ENCODE measurements at regions not wholly inside any gene's neighbourhood (a gene's known extent, or its start where the extent isn't known, plus 50 kb on each side); places are given as distances from the start of the nearest gene placed in this dataset.

DNA sequence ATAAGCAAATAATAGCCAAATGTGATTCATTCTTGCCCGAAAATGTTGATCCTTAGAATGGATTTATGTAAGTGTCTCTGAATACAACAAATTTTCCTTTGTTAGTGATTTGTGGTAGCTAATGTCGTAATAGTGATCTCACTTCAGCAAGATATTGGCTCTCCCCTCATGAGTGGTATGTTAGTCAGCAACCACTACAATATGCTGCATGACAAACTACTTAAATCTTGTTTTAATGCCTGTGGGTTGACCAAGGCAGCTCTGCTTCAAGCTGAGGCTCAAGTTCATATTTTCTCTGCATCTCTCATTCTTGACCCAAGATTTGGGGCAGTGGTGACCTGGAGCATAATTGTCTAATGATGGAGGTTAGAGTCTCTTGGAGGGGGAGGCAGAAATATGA, 49.8 kb upstream of the GALNT15 start:
- no CpG with 5 or more reads among the region's 2 CpGs for WGBS, 2 experiments (ENCODE audit: extremely low coverage in 2 of 2, insufficient read length in 1 of 2)
- Histone ChIP-seq H3K27me3 (ENCODE audit: control insufficient read depth, insufficient read depth, low read length) (no peaks in the 10 kb centered on the region), H2BK15ac (ENCODE audit: low read depth, low read length) (peak overlapping the region; percentile 89; the same call in 1 of the 3 replicates), H3K4ac (ENCODE audit: low read depth, low read length) (peak overlapping the region; percentile 94), H2BK120ac (ENCODE audit: low read depth, low read length) (peak overlapping the region; percentile 95), H3K27ac (ENCODE audit: insufficient read depth, low read length) (peak overlapping the region; percentile 97), H2AK9ac (replicated peaks; ENCODE audit: low read depth, low read length, poor library complexity) (peak overlapping the region; percentile 60), H4K91ac (ENCODE audit: insufficient read depth, low read depth, low read length) (peak overlapping the region; percentile 95), H3K23ac (ENCODE audit: low read depth, low read length) (peak overlapping the region; percentile 69; the same call in 1 of the 2 replicates), H3K4me3 (ENCODE audit: insufficient read depth, low read depth, low read length) (no peak overlapping the region), H3K4me2 (ENCODE audit: low read depth, low read length) (no peak overlapping the region), H2BK5ac (ENCODE audit: low read depth, low read length, poor library complexity, severe bottlenecking) (peak overlapping the region; percentile 100), H3K9me3 (ENCODE audit: control insufficient read depth, insufficient read depth, low read length) (peaks cover 3% of the 10 kb centered on the region; the same call in 1 of the 2 replicates), H3K36me3 (ENCODE audit: control insufficient read depth, insufficient read depth, low read length) (no peaks in the 10 kb centered on the region), H3K9ac (ENCODE audit: low read depth, low read length) (no peak overlapping the region), H3K9me1 (ENCODE audit: insufficient read depth, low read length) (peaks cover 24% of the 10 kb centered on the region), H3K79me1 (ENCODE audit: low read depth in 1 of 2, low read length in 2 of 2) (no peaks in the 10 kb centered on the region), H4K20me1 (ENCODE audit: insufficient read depth, low read length) (no peaks in the 10 kb centered on the region), H2BK20ac (ENCODE audit: low read depth, low read length) (peak overlapping the region; percentile 99), H2AFZ (replicated peaks; ENCODE audit: low read length, poor library complexity) (no peak overlapping the region), H4K5ac (ENCODE audit: low read depth, low read length) (peak overlapping the region; percentile 96), H3K4me1 (ENCODE audit: control insufficient read depth, insufficient read depth, low read length) (peaks cover 35% of the 10 kb centered on the region), H3K56ac (ENCODE audit: extremely low read depth, insufficient read depth, low read length) (peak overlapping the region; percentile 91), H3K18ac (ENCODE audit: low read depth, low read length) (peak overlapping the region; percentile 96), H4K8ac (ENCODE audit: low read depth in 2 of 2, low read length in 2 of 2) (peak overlapping the region in 1 of 2 experiments; percentile 89; a peak in 2 of 4 replicates), H2AK5ac (ENCODE audit: low read depth, low read length) (peak overlapping the region; percentile 95), H3K14ac (replicated peaks; ENCODE audit: low read depth, low read length) (peak overlapping the region; percentile 77)
- intact Hi-C loops (cut with micrococcal nuclease) (loop anchor here (1.0 to 2.0 kb wide), 4 partner anchors 21 to 64 kb away; partner anchors contain the start of gene GALNT15), dilution Hi-C loops (cut with HindIII; ENCODE audit: low sequenced_read_pairs, unreplicated experiment) (no loop called here), in situ Hi-C loops (cut with MboI; ENCODE audit: low sequenced_read_pairs) (no loop called here)
- ATAC-seq (ENCODE audit: low read depth) (peak; percentile 87), DNase-seq (peak; percentile 100)
- BruUV-seq (replicated peaks), result no TSS peak
- ChIA-PET CTCF (interaction anchor here (0.6 to 1.4 kb wide), 4 partner anchors 51 to 92 kb away, joined by 3 to 6 read pairs (median 3); no protein-coding TSS in a partner anchor), POLR2A (ENCODE audit: unreplicated experiment) (no interaction called here)
- TF ChIP-seq CHD1 (IDR thresholded peaks at IDR 0.05; ENCODE audit: low read depth, low read length) (0 out of 2 replicates have a peak, but pooled peaks have one; percentile 27), RAD21 (IDR thresholded peaks at IDR 0.05; ENCODE audit: low read length) (peak; percentile 2), SMC3 (IDR thresholded peaks at IDR 0.05; ENCODE audit: low read depth, low read length) (peak; percentile 6; the same call in 1 of the 2 replicates), MXI1 (IDR thresholded peaks at IDR 0.05; ENCODE audit: borderline replicate concordance, low read depth, low read length) (no peak), MAFK (IDR thresholded peaks at IDR 0.05; ENCODE audit: low read depth, low read length) (no peak; the same call in 1 of the 2 replicates), RCOR1 (IDR thresholded peaks at IDR 0.05; ENCODE audit: insufficient replicate concordance, low read length) (peak; percentile 53), FOS (IDR thresholded peaks at IDR 0.05; ENCODE audit: low read depth, low read length) (peak; percentile 97), CEBPB (IDR thresholded peaks at IDR 0.05; ENCODE audit: low read depth, low read length) (peak; percentile 96), RFX5 (IDR thresholded peaks at IDR 0.05; ENCODE audit: low read depth, low read length) (no peak), MAZ (IDR thresholded peaks at IDR 0.05; ENCODE audit: borderline replicate concordance, low read depth, low read length) (peak; percentile 37; the same call in 1 of the 2 replicates), POLR2A (IDR thresholded peaks at IDR 0.05; ENCODE audit: low read depth, low read length) (no peak; the same call in 1 of the 2 replicates), BHLHE40 (IDR thresholded peaks at IDR 0.05; ENCODE audit: low read depth, low read length) (peak; percentile 75), NFE2L2 (IDR thresholded peaks at IDR 0.05; ENCODE audit: low read depth, low read length) (no peak)
- TF ChIP-seq, protein P1, sequence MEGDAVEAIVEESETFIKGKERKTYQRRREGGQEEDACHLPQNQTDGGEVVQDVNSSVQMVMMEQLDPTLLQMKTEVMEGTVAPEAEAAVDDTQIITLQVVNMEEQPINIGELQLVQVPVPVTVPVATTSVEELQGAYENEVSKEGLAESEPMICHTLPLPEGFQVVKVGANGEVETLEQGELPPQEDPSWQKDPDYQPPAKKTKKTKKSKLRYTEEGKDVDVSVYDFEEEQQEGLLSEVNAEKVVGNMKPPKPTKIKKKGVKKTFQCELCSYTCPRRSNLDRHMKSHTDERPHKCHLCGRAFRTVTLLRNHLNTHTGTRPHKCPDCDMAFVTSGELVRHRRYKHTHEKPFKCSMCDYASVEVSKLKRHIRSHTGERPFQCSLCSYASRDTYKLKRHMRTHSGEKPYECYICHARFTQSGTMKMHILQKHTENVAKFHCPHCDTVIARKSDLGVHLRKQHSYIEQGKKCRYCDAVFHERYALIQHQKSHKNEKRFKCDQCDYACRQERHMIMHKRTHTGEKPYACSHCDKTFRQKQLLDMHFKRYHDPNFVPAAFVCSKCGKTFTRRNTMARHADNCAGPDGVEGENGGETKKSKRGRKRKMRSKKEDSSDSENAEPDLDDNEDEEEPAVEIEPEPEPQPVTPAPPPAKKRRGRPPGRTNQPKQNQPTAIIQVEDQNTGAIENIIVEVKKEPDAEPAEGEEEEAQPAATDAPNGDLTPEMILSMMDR (conservative IDR thresholded peaks at IDR 0.05; ENCODE audit: low read depth, low read length), result no peak
- TF ChIP-seq, protein P2, sequence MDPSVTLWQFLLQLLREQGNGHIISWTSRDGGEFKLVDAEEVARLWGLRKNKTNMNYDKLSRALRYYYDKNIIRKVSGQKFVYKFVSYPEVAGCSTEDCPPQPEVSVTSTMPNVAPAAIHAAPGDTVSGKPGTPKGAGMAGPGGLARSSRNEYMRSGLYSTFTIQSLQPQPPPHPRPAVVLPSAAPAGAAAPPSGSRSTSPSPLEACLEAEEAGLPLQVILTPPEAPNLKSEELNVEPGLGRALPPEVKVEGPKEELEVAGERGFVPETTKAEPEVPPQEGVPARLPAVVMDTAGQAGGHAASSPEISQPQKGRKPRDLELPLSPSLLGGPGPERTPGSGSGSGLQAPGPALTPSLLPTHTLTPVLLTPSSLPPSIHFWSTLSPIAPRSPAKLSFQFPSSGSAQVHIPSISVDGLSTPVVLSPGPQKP (IDR thresholded peaks at IDR 0.05; ENCODE audit: borderline replicate concordance, low read depth, low read length), result no peak
- TF ChIP-seq, protein P3, sequence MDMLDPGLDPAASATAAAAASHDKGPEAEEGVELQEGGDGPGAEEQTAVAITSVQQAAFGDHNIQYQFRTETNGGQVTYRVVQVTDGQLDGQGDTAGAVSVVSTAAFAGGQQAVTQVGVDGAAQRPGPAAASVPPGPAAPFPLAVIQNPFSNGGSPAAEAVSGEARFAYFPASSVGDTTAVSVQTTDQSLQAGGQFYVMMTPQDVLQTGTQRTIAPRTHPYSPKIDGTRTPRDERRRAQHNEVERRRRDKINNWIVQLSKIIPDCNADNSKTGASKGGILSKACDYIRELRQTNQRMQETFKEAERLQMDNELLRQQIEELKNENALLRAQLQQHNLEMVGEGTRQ (IDR thresholded peaks at IDR 0.05; ENCODE audit: low read depth, low read length), result no peak

All from IMR-90 (cell line).